ENCODE measurements at regions not wholly inside any gene's neighbourhood (a gene's known extent, or its start where the extent isn't known, plus 50 kb on each side); places are given as distances from the start of the nearest gene placed in this dataset.

DNA sequence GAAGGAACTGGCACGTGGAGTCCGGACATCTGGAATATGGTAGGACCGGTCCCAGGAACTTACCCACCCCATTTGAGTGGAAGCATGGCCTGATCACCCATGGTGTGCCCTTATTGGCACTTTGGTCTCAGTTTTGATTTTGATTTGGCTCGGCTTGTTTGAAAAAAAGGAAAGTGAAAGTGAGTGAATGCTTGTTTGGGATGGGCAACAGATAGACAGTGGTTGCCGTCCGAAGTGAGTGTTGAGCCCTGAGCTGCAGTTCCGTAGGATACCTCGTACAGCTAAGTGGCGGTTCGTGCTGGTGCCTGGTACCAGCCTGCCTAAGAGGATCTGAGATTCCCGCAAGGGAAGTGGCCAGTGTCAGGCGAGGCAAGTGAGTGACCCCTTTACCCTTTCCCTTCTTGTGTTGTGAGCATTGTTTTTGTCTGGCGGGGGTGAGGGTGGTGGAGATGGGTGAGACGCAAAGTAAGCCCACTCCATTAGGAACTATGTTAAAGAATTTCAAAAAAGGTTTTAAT lies 605.8 kb downstream of the UQCRFS1 start:
- TF ChIP-seq, protein P1, sequence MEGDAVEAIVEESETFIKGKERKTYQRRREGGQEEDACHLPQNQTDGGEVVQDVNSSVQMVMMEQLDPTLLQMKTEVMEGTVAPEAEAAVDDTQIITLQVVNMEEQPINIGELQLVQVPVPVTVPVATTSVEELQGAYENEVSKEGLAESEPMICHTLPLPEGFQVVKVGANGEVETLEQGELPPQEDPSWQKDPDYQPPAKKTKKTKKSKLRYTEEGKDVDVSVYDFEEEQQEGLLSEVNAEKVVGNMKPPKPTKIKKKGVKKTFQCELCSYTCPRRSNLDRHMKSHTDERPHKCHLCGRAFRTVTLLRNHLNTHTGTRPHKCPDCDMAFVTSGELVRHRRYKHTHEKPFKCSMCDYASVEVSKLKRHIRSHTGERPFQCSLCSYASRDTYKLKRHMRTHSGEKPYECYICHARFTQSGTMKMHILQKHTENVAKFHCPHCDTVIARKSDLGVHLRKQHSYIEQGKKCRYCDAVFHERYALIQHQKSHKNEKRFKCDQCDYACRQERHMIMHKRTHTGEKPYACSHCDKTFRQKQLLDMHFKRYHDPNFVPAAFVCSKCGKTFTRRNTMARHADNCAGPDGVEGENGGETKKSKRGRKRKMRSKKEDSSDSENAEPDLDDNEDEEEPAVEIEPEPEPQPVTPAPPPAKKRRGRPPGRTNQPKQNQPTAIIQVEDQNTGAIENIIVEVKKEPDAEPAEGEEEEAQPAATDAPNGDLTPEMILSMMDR (IDR thresholded peaks at IDR 0.05), result no peak
- no peak for TF ChIP-seq POLR2A (IDR thresholded peaks at IDR 0.05)
